ENCODE measurements at regions not wholly inside any gene's neighbourhood (a gene's known extent, or its start where the extent isn't known, plus 50 kb on each side); places are given as distances from the start of the nearest gene placed in this dataset.

DNA sequence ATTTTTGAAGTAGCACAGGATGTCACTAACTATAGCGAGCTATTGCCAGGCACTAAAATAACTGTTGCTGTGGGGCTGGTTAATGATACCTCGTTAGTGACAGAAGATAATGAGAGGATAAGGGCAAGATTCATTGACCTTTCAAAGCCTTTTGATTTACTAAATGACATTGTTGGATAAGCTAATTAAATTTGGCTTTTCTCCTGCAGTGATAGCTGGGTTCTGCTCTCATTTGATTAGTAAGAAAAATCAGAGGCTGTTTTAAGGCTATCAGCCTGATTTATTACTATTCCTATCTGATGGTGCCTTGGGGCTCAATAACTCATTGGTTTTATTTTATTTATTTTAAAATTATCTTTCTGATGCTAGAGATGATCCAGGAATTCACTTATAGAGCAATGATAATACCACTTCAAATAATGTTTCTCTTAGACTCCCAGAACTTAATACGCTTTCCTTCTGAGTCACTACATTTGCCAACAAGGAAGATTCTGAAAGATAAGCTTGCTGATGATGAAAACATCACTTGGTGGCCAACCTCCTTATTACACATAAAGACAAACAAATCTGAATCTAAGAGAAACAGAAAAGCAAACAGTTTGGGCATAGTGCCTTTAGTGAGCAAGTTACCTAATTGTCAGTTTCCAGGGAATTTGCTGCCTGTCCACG is 501.3 kb upstream of the ARGLU1 start:
- Histone ChIP-seq H2BK15ac (ENCODE audit: low read depth, low read length) (no peak overlapping the region), H3K4ac (ENCODE audit: low read depth, low read length) (no peak overlapping the region), H4K8ac (replicated peaks; ENCODE audit: insufficient read length, low read depth, low read length) (no peak overlapping the region), H2BK20ac (ENCODE audit: low read depth, low read length, poor library complexity, severe bottlenecking) (no peak overlapping the region), H3T11ph (ENCODE audit: low read length) (no peak overlapping the region), H2BK120ac (ENCODE audit: low read depth, low read length, poor library complexity, severe bottlenecking) (no peak overlapping the region), H2AK5ac (ENCODE audit: insufficient read length, low read length) (no peak overlapping the region), H3K18ac (ENCODE audit: insufficient read length, low read depth, low read length) (no peak overlapping the region), H2BK5ac (ENCODE audit: insufficient read length, low read length) (no peak overlapping the region), H3K9ac (ENCODE audit: extremely low read depth, insufficient read length, low read length) (no peak overlapping the region), H3K27ac (ENCODE audit: insufficient read length, low read depth, low read length) (no peak overlapping the region), H3K56ac (ENCODE audit: insufficient read length, low read depth, low read length) (no peak overlapping the region), H3K23me2 (ENCODE audit: insufficient read length, low read depth, low read length, poor library complexity, severe bottlenecking) (no peaks in the 10 kb centered on the region), H4K91ac (ENCODE audit: insufficient read length, low read depth, low read length) (no peak overlapping the region), H2BK12ac (ENCODE audit: insufficient read length, low read depth, low read length) (no peak overlapping the region), H4K5ac (ENCODE audit: insufficient read length, low read depth, low read length) (no peak overlapping the region), H3K79me1 (ENCODE audit: insufficient read depth, low read depth, low read length, poor library complexity, severe bottlenecking) (no peaks in the 10 kb centered on the region), H3K27me3 (ENCODE audit: insufficient read depth, low read length) (no peaks in the 10 kb centered on the region), H3K9me3 (ENCODE audit: control insufficient read depth, low read depth, low read length) (no peaks in the 10 kb centered on the region), H3K79me2 (ENCODE audit: insufficient read depth, low read length) (no peaks in the 10 kb centered on the region), H3K23ac (ENCODE audit: insufficient read length, low read depth, low read length) (no peak overlapping the region), H2AFZ (ENCODE audit: low read length) (no peak overlapping the region), H3K14ac (ENCODE audit: insufficient read depth, low read length) (no peak overlapping the region), H3K4me1 (ENCODE audit: insufficient read depth, low read length) (no peaks in the 10 kb centered on the region; the same call in 1 of the 2 replicates), H4K20me1 (ENCODE audit: control insufficient read depth, insufficient read depth, insufficient read length) (no peaks in the 10 kb centered on the region), H3K4me2 (ENCODE audit: insufficient read depth, insufficient read length, low read length) (no peak overlapping the region)
- Mint-ChIP-seq H3K4me1 (no peaks in the 10 kb centered on the region), H3K27ac (no peak overlapping the region), H3K9me3 (no peaks in the 10 kb centered on the region; a peak in 1 of 5 replicates), H3K36me3 (ENCODE audit: insufficient read depth in 1 of 3, low read depth in 3 of 3) (no peaks in the 10 kb centered on the region), H3K27me3 (ENCODE audit: low read depth) (no peaks in the 10 kb centered on the region), H3K4me3 (no peak overlapping the region)
- no peak for DNase-seq
- WGBS (ENCODE audit: extremely low coverage, insufficient read length, low lambda C conversion rate), result no CpG with 5 or more reads among the region's 4 CpGs
- TF ChIP-seq, protein P1, sequence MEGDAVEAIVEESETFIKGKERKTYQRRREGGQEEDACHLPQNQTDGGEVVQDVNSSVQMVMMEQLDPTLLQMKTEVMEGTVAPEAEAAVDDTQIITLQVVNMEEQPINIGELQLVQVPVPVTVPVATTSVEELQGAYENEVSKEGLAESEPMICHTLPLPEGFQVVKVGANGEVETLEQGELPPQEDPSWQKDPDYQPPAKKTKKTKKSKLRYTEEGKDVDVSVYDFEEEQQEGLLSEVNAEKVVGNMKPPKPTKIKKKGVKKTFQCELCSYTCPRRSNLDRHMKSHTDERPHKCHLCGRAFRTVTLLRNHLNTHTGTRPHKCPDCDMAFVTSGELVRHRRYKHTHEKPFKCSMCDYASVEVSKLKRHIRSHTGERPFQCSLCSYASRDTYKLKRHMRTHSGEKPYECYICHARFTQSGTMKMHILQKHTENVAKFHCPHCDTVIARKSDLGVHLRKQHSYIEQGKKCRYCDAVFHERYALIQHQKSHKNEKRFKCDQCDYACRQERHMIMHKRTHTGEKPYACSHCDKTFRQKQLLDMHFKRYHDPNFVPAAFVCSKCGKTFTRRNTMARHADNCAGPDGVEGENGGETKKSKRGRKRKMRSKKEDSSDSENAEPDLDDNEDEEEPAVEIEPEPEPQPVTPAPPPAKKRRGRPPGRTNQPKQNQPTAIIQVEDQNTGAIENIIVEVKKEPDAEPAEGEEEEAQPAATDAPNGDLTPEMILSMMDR (conservative IDR thresholded peaks at IDR 0.05), result no peak

Measured in H9 (cell line).